ENCODE measurements at regions not wholly inside any gene's neighbourhood (a gene's known extent, or its start where the extent isn't known, plus 50 kb on each side); places are given as distances from the start of the nearest gene placed in this dataset.
A peak's percentile ranks its signal among the peaks of the same experiment; 100 is the strongest.
"Not testable (repeated sequence)": the region's sequence is repeated elsewhere in the genome, so short reads cannot be mapped to it uniquely, and the experiment has no call there.

GRCh38 chr2:89537862-89538261, 846.4 kb downstream of the RPIA start:
- H3K9me3 ChIP-seq; H3K27me3 ChIP-seq (replicated peaks; ENCODE audit: insufficient read depth); DNase-seq (ENCODE audit: low spot score); H3K27ac ChIP-seq; H3K36me3 ChIP-seq; intact Hi-C loops (cut with DNase I); H3K4me3 ChIP-seq; H3K4me1 ChIP-seq (replicated peaks): not testable (repeated sequence)
- no CpG with 5 or more reads among the region's 14 CpGs for WGBS

DNA sequence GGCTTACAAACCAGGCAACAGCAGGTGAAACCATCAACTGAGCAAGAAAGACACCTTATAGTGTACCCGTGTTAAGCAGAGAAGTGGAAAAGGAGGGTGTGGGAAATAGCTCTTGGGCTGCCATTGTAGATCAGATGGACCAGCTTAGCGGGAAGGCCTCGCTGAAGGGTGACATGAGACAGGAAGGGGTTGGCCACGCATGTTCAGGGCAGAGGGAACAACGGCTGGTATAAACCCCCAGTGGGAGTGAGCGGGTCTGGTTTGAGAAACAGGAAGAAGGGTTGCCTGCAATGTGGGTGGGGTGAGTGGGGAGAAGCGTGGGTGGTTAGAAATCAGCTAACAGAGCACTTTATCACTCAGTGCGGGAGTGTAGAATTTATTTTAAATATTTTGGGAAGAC, 852.6 kb downstream of the RPIA start:
- H3K36me3 ChIP-seq; H3K27me3 ChIP-seq (replicated peaks; ENCODE audit: insufficient read depth); H3K27ac ChIP-seq; intact Hi-C loops (cut with DNase I); H3K4me3 ChIP-seq; H3K9me3 ChIP-seq; DNase-seq (ENCODE audit: low spot score); H3K4me1 ChIP-seq (replicated peaks): not testable (repeated sequence)
- 93% methylated on average over 3 of the region's 8 CpGs for WGBS

DNA sequence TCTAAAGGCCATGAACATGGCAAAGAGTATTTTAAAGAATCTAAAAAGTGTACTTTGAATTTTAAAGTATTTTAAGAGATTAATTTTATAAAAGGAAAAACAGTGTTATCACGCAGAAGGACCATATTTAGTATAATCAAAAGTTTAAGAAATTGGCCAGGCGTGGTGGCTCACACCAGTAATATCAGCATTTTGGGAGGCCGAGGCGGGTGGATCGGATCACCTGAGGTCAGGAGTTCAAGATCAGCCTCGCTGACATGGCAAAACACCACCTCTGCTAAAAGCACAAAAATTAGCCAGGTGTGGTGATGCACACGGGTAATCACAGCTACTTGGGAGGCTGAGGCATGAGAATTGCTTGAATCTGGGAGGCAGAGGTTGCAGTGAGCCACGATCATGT, 887.7 kb downstream of the RPIA start:
- H3K4me3 ChIP-seq; DNase-seq (ENCODE audit: low spot score); H3K4me1 ChIP-seq (replicated peaks); intact Hi-C loops (cut with DNase I); H3K36me3 ChIP-seq; H3K27ac ChIP-seq; H3K9me3 ChIP-seq; H3K27me3 ChIP-seq (replicated peaks; ENCODE audit: insufficient read depth): not testable (repeated sequence)
- no CpG with 5 or more reads among the region's 8 CpGs for WGBS

DNA sequence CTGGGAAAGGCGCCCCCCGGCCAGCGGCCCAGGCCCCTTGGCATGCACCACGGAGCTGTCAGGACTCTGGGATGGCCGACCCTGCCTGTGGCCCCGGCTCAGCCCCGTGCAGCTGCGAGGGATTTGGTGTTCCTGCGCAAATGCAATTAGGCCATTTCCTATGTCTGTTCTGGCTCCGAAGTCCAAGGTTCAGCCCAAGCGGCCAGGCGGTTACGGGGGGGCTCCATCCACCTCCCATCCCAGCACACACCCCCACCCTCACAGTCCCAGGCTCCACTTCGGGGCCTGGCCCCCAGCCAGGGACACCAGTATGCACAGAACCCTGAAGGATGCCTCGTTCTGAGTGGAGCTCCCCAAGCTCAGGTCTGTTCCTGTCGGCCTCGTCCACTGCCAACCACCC, 891.3 kb downstream of the RPIA start:
- H3K9me3 ChIP-seq; H3K4me3 ChIP-seq; H3K27me3 ChIP-seq (replicated peaks; ENCODE audit: insufficient read depth); DNase-seq (ENCODE audit: low spot score); H3K4me1 ChIP-seq (replicated peaks); intact Hi-C loops (cut with DNase I); H3K36me3 ChIP-seq; H3K27ac ChIP-seq: not testable (repeated sequence)
- WGBS = no CpG with 5 or more reads among the region's 17 CpGs

DNA sequence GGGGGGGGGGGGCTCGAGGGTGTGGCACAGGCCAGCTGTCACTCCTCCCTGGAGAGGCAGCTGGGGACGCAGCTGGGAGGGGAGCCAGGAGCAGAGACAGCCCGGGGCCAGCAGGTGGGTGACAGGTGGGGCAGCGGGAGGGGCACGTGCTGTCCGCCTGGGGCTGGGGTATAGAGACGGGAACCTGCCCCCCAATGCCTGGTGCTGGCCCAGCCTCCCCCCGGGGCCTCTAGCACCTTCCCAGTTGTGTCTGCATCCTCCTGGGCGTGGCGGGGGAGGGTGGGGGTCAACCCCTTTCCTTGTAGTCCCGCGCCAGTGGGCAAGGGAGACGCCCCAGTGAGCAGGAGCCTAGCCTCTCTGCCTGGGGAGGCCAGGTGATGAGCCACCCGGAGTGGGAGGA, 892.6 kb downstream of the RPIA start:
- H3K4me3 ChIP-seq; DNase-seq (ENCODE audit: low spot score); H3K27ac ChIP-seq: not testable (repeated sequence)

GRCh38 chr2:89584868-89585557, 893.5 kb downstream of the RPIA start:
- H3K27me3 ChIP-seq (replicated peaks; ENCODE audit: insufficient read depth); H3K4me1 ChIP-seq (replicated peaks); H3K9me3 ChIP-seq; H3K36me3 ChIP-seq; DNase-seq (ENCODE audit: low spot score); H3K27ac ChIP-seq; intact Hi-C loops (cut with DNase I): not testable (repeated sequence)
- WGBS = 47% methylated on average over 2 of the region's 21 CpGs
- peak overlapping the region; percentile 29 to 34 for H3K4me3 ChIP-seq

More for the DNA sequence above, 892.6 kb downstream of the RPIA start:
- H3K4me1 ChIP-seq (replicated peaks); H3K9me3 ChIP-seq; H3K36me3 ChIP-seq; intact Hi-C loops (cut with DNase I); H3K27me3 ChIP-seq (replicated peaks; ENCODE audit: insufficient read depth): not testable (repeated sequence)
- WGBS = 88% methylated on average over 5 of the region's 14 CpGs

GRCh38 chr2:89585558-89585920, 894.1 kb downstream of the RPIA start:
- H3K36me3 ChIP-seq; H3K27ac ChIP-seq; H3K27me3 ChIP-seq (replicated peaks; ENCODE audit: insufficient read depth); H3K4me1 ChIP-seq (replicated peaks); intact Hi-C loops (cut with DNase I); H3K9me3 ChIP-seq: not testable (repeated sequence)
- WGBS = 0% methylated on average over 18 of the region's 34 CpGs
- TF ChIP-seq POLR2A (IDR thresholded peaks at IDR 0.05) (peak; percentile 66), POLR2AphosphoS5 (IDR thresholded peaks at IDR 0.05) (peak; percentile 76)
- peak overlapping the region; percentile 29 to 34 for H3K4me3 ChIP-seq
- peak; percentile 57 for DNase-seq (ENCODE audit: low spot score)

- intact Hi-C loops (cut with DNase I) = not testable (repeated sequence)
Measured at GRCh38 chr2:89599843-89600242, 908.4 kb downstream of the RPIA start.

GRCh38 chr2:89606514-89606913, 915.0 kb downstream of the RPIA start:
- H3K4me1 ChIP-seq (replicated peaks); H3K9me3 ChIP-seq; H3K36me3 ChIP-seq; intact Hi-C loops (cut with DNase I); H3K27me3 ChIP-seq (replicated peaks; ENCODE audit: insufficient read depth); H3K27ac ChIP-seq; H3K4me3 ChIP-seq; DNase-seq (ENCODE audit: low spot score): not testable (repeated sequence)
- WGBS = 100% methylated on average over 2 of the region's 2 CpGs

More at GRCh38 chr2:89599843-89600242, 908.4 kb downstream of the RPIA start:
- not testable (repeated sequence) for H3K36me3 ChIP-seq; H3K9me3 ChIP-seq; DNase-seq (ENCODE audit: low spot score); H3K4me3 ChIP-seq; H3K4me1 ChIP-seq (replicated peaks); H3K27me3 ChIP-seq (replicated peaks; ENCODE audit: insufficient read depth); H3K27ac ChIP-seq
- 43% methylated on average over 3 of the region's 4 CpGs for WGBS

DNA sequence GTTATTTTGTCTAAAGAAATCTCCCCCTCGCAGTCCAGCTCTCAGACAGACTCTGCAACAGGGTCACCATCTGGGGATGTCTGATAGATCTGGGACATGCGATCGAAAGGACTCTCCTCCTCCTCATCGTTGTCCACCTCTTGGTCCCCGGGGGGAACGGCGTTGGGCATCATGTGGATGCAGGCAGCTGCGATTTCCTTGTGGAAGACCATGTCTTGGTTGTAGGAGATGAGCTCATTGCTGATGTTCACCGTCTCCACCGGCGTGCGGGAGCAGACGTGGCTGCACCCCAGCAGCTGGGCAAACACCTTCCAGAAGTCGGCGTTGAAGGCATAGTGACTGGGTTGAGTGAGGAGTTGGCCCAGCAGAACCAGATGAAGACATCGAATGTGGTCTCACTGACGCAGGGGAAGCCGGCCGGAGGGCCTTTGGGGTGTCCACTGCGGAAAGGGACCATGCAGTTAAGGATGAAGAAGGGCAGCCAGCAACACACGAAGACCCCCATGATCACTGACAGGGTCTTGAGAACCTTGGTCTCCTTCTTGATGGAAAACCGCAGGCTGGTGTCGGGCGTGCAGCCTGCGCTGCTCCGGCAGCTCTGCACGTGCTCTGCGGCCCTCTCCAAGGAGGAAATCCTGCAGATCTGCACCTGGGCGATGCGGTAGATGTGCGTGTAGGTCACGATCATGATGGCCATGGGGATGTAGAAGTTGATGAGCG, 918.9 kb downstream of the RPIA start:
- DNase-seq (ENCODE audit: low spot score); H3K27ac ChIP-seq; H3K9me3 ChIP-seq; H3K36me3 ChIP-seq; intact Hi-C loops (cut with DNase I); H3K4me3 ChIP-seq; H3K4me1 ChIP-seq (replicated peaks): not testable (repeated sequence)
- peaks cover 11% of the 10 kb centered on the region for H3K27me3 ChIP-seq (replicated peaks; ENCODE audit: insufficient read depth)
- WGBS = 92% methylated on average over 33 of the region's 33 CpGs

DNA sequence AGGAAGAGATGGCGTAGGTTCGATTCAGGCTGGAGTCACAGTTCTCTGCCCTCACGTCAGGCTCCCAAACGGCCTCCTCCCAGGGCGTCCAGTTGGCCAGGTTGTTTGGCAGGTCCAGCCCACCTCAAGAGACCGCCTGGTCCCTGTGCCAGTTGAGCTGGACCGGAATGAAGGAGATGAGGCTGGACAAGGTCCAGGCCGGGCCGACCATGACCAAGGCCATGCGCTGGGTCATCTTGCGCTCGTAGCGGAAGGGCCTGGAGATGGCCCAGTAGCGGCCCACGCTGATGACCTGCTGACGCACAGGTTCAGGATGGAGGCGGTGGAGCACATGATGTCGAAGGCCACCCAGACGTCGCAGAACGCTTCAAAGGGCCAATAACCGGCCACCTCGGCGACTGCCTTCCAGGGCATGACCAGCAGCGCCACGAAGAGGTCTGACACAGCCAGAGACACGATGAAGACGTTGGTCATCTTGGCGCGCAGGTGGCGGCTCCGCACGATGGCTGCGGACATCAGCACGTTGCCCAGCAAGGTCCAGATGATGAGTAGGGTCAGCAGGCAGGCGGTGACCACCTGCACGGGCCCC, 919.5 kb downstream of the RPIA start:
- WGBS = 76% methylated on average over 37 of the region's 37 CpGs
- H3K36me3 ChIP-seq; H3K4me3 ChIP-seq; H3K9me3 ChIP-seq; H3K4me1 ChIP-seq (replicated peaks); DNase-seq (ENCODE audit: low spot score); intact Hi-C loops (cut with DNase I); H3K27ac ChIP-seq: not testable (repeated sequence)
- H3K27me3 ChIP-seq (replicated peaks; ENCODE audit: insufficient read depth) = peaks cover 11% of the 10 kb centered on the region

- peaks cover 11% of the 10 kb centered on the region for H3K27me3 ChIP-seq (replicated peaks; ENCODE audit: insufficient read depth)
- DNase-seq (ENCODE audit: low spot score); H3K9me3 ChIP-seq; H3K36me3 ChIP-seq; H3K27ac ChIP-seq; H3K4me3 ChIP-seq; intact Hi-C loops (cut with DNase I); H3K4me1 ChIP-seq (replicated peaks): not testable (repeated sequence)
- WGBS = 7% methylated on average over 31 of the region's 42 CpGs
Measured at GRCh38 chr2:89611710-89612109, 920.2 kb downstream of the RPIA start.

Measured in prostate gland (tissue), 2 donors.